MV-4-11 (cell line): ENCODE measurements at regions not wholly inside any gene's neighbourhood (a gene's known extent, or its start where the extent isn't known, plus 50 kb on each side); places are given as distances from the start of the nearest gene placed in this dataset.
"Not testable (repeated sequence)": the region's sequence is repeated elsewhere in the genome, so short reads cannot be mapped to it uniquely, and the experiment has no call there.

Experiments
- DNase-seq: peaks from one replicate; lab custom pipeline; 2025; lab: John Stamatoyannopoulos, UW

GRCh38 chr7:131019351-131019750 lies 285.3 kb upstream of the KLF14 start:
- no peak for DNase-seq

- DNase-seq, result no peak
These were observed 286.8 kb upstream of the KLF14 start for GRCh38 chr7:131020759-131021261.

GRCh38 chr7:131021460-131021859 lies 287.5 kb upstream of the KLF14 start:
- DNase-seq, result peak; percentile 70

GRCh38 chr7:131021902-131022301 lies 287.9 kb upstream of the KLF14 start:
- peak; percentile 61 for DNase-seq

- DNase-seq, result peak; percentile 68
These were observed 292.4 kb upstream of the KLF14 start for GRCh38 chr7:131026297-131027000.

GRCh38 chr7:131027287-131027773 lies 293.3 kb upstream of the KLF14 start:
- DNase-seq, result peak; percentile 93

- no peak for DNase-seq
These were observed 294.3 kb upstream of the KLF14 start for GRCh38 chr7:131028295-131028694.

GRCh38 chr7:131029002-131029401 lies 295.0 kb upstream of the KLF14 start:
- DNase-seq, result no peak

GRCh38 chr7:131031099-131031868 lies 296.4 kb upstream of the MKLN1 start:
- no peak for DNase-seq

GRCh38 chr7:131032786-131033185 lies 294.9 kb upstream of the MKLN1 start:
- no peak for DNase-seq

- no peak for DNase-seq
These were observed 293.4 kb upstream of the MKLN1 start for GRCh38 chr7:131034166-131034881.

GRCh38 chr7:131035088-131035770 lies 292.4 kb upstream of the MKLN1 start:
- DNase-seq, result no peak

- DNase-seq, result no peak
These were observed 289.5 kb upstream of the MKLN1 start for GRCh38 chr7:131038153-131038552.

- DNase-seq, result no peak
These were observed 288.3 kb upstream of the MKLN1 start for GRCh38 chr7:131039355-131039762.

GRCh38 chr7:131039836-131040235 lies 287.8 kb upstream of the MKLN1 start:
- DNase-seq, result no peak

GRCh38 chr7:131040467-131040932 lies 287.2 kb upstream of the MKLN1 start:
- peak; percentile 50 for DNase-seq

- not testable (repeated sequence) for DNase-seq
These were observed 286.5 kb upstream of the MKLN1 start for GRCh38 chr7:131041012-131041695.

GRCh38 chr7:131042269-131043160 lies 285.2 kb upstream of the MKLN1 start:
- no peak for DNase-seq

- no peak for DNase-seq
These were observed 282.1 kb upstream of the MKLN1 start for GRCh38 chr7:131045526-131045925.

- no peak for DNase-seq
These were observed 281.4 kb upstream of the MKLN1 start for GRCh38 chr7:131046246-131046645.
